Lower lobe of right lung (tissue), 2 donors: ENCODE measurements at regions not wholly inside any gene's neighbourhood (a gene's known extent, or its start where the extent isn't known, plus 50 kb on each side); places are given as distances from the start of the nearest gene placed in this dataset.

Experiments
- ATAC-seq, 2 donors: fragments of 200-7000 bp; cut with Tn5 transposase; one replicate each; pipeline ENCODE4 v1.9.1; 2020 to 2022; ENCODE audit warnings: mild to moderate bottlenecking in 2 of 2, moderate library complexity in 2 of 2
- DNase-seq: peaks from one replicate; pipeline ENCODE4 v3.0.0-alpha.2; 2020
- H3K27ac ChIP-seq: fragments of 200-600 bp; one replicate; pipeline ENCODE4 v1.8.0; 2022
- H3K27me3 ChIP-seq: fragments of 200-600 bp; one replicate; pipeline ENCODE4 v1.8.0; 2022; ENCODE audit warnings: low read depth
- H3K36me3 ChIP-seq: fragments of 200-600 bp; one replicate; pipeline ENCODE4 v1.8.0; 2022; ENCODE audit warnings: mild to moderate bottlenecking
- H3K4me1 ChIP-seq: fragments of 200-600 bp; one replicate; pipeline ENCODE4 v1.8.0; 2022
- H3K4me3 ChIP-seq: fragments of 200-600 bp; one replicate; pipeline ENCODE4 v1.8.0; 2022; ENCODE audit warnings: mild to moderate bottlenecking
- H3K9me3 ChIP-seq: fragments of 200-600 bp; one replicate; pipeline ENCODE4 v1.8.0; 2022
- intact Hi-C: fragments of 100-400 bp; cut with DNase I; formaldehyde crosslinking; loops from one replicate; pipeline ENCODE4 v1.11.0; 2022
- TF ChIP-seq, protein P1 (sequence below): fragments of 200-600 bp; IDR thresholded peaks from one replicate; pipeline ENCODE4 v1.8.0; 2022; ENCODE audit warnings: antibody characterized with exemption, mild to moderate bottlenecking
- donor health status: DM: no; HTN: yes; CAD: no; lungs with severe emphysema.

DNA sequence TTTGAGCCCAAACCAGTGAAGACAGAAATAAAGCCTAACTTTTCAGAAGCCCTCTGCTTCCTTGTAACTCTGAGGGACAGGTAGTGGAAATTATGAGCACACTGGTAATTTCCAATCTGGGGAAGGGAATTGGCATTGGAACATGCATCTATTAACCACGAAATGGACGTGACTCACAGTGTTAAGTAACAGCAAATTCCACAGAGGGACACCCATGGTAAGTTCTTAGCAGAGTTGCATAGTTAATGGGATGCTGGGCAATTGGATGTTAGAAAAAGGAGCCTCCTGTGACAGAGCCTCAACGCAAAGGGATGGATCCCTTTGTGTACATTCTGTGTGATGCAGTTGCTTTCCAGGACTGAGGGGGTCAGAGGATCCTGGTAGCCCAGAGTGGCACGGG lies 168.6 kb downstream of the SEMA6D start:
- DNase-seq, result no peak
- TF ChIP-seq, protein P1, sequence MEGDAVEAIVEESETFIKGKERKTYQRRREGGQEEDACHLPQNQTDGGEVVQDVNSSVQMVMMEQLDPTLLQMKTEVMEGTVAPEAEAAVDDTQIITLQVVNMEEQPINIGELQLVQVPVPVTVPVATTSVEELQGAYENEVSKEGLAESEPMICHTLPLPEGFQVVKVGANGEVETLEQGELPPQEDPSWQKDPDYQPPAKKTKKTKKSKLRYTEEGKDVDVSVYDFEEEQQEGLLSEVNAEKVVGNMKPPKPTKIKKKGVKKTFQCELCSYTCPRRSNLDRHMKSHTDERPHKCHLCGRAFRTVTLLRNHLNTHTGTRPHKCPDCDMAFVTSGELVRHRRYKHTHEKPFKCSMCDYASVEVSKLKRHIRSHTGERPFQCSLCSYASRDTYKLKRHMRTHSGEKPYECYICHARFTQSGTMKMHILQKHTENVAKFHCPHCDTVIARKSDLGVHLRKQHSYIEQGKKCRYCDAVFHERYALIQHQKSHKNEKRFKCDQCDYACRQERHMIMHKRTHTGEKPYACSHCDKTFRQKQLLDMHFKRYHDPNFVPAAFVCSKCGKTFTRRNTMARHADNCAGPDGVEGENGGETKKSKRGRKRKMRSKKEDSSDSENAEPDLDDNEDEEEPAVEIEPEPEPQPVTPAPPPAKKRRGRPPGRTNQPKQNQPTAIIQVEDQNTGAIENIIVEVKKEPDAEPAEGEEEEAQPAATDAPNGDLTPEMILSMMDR, result no peak

DNA sequence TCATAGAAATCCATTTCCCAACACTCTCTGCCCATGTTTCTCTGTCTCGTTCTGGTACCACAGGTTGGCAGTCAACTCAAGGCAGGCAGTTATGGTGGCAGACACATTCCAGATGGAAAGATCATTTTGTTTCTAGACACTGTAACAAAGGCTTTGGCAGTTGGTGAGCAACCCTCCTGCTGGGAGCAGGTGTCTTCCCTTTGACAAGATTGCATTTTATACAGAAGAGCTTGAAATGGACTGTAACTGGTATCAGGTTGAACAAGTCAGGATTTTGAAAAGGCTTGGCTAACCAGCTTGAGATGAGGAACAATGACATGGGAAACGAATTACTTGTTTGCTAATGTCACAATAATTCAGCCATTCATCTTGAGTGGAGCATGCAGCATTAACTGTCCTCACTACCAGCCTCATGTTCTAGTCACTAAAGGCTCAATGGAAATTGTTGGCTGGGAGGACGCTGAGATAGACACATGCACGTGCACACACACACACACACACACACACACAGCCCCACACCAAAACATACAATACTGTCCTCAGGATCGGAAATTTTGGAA lies 170.0 kb downstream of the SEMA6D start:
- ATAC-seq (no peak), DNase-seq (no peak)
- TF ChIP-seq, protein P1, result no peak
- Histone ChIP-seq H3K36me3 (no peaks in the 10 kb centered on the region), H3K4me3 (no peak overlapping the region), H3K27ac (no peak overlapping the region), H3K9me3 (no peaks in the 10 kb centered on the region), H3K4me1 (no peaks in the 10 kb centered on the region), H3K27me3 (no peaks in the 10 kb centered on the region)
- intact Hi-C loops, result no loop called here

More for the DNA sequence above, 168.6 kb downstream of the SEMA6D start:
- intact Hi-C loops, result no loop called here
- no peak for ATAC-seq
- no peaks in the 10 kb centered on the region for H3K36me3 ChIP-seq
- H3K27me3 ChIP-seq, result no peaks in the 10 kb centered on the region
- H3K27ac ChIP-seq, result no peak overlapping the region
- H3K4me3 ChIP-seq, result no peak overlapping the region
- H3K9me3 ChIP-seq, result no peaks in the 10 kb centered on the region
- no peaks in the 10 kb centered on the region for H3K4me1 ChIP-seq

DNA sequence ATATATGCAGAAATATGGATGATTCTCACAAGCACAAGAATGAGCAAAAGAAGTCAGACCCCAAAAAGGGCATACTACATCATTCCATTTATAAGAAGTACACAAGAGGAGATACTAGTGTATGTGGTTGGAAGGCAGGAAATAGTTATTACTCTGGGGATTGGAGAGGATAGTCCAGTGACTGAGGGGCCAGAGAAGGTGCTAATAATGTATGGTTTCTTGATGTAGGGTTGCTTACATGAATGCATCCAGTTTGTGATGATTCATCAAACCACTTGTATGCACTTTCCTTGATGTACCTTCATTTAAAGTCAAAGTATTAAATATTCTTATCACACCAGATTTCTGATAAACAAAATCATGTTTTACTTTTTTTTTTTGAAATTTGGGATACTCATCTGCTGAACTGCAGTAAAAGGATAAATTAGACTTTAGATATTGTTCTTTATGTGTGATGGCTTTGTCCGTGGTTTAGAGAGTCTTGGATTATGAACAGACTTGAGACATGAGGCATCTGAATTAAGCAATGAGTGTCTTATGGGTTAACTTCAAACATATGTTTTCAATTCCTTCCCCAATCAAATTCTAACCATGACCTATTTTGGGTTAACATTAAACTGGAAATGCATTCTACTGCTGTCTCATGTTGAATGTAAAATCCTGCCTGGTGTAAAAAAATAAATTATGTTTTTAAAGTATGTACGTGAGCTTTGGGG lies 171.2 kb downstream of the SEMA6D start:
- TF ChIP-seq, protein P1, result no peak
- H3K27ac ChIP-seq, result no peak overlapping the region
- no peak for ATAC-seq
- no peaks in the 10 kb centered on the region for H3K36me3 ChIP-seq
- intact Hi-C loops, result no loop called here
- DNase-seq, result no peak
- H3K4me1 ChIP-seq, result no peaks in the 10 kb centered on the region
- no peaks in the 10 kb centered on the region for H3K27me3 ChIP-seq
- H3K9me3 ChIP-seq, result no peaks in the 10 kb centered on the region
- H3K4me3 ChIP-seq, result no peak overlapping the region

DNA sequence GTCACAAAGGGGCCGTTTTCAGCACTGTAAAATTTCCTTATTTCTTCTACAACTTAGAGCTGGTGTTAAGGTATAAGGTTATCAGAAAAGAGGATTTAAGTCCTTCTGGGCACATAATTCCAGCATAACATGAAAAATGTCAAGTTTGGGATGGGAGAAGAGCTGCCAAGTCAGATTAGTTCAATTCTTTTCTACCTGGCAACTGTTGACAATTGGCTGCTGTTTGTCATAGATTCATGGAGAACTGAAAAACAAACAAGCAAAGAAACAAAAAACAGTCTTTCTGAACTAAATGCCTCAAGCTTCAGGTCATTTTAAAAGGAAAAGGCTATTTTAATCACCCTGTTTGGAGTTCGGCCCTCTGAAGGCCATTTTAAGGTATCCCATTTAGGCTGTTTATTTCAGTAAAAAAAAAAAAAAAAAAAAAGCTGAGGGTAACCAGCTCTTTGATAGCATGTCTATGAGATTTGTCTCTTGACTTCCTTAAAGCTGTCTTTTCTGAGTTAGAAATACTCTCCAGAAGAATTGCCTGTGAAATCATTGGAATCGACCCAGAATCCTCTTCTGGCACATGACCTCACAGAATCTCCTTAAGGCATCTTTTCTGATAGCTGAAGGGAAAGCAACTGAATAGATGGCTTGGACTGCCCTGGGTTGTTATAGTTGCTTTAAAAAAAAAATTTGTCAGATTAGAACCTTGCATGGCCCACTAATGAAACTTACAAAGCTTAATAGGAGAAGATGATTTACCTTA lies 173.3 kb downstream of the SEMA6D start:
- Histone ChIP-seq H3K4me3 (no peak overlapping the region), H3K9me3 (no peaks in the 10 kb centered on the region), H3K27me3 (no peaks in the 10 kb centered on the region), H3K36me3 (no peaks in the 10 kb centered on the region), H3K27ac (no peak overlapping the region), H3K4me1 (no peaks in the 10 kb centered on the region)
- ATAC-seq (no peak), DNase-seq (no peak)
- intact Hi-C loops, result no loop called here
- TF ChIP-seq, protein P1, result no peak

DNA sequence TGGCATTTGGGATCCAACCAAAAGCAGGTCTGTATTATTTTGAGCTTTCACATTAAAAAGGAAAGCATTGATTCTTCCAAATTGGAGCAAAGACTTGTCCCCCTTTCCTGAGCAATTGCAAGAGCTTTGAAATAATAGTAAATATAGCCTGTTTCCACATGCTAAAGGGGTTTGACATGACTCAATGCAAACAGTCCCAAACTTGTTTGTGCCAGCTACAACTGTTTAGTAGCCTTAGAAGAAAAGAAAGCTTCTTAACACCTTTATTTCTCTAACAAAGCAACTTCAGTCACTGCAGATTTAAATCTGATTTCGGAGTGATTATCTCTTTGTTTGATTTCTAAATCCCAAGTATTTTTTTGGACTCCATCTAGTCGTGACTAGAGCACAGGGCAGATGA lies 180.2 kb downstream of the SEMA6D start:
- no peak for ATAC-seq
- no peaks in the 10 kb centered on the region for H3K4me1 ChIP-seq
- intact Hi-C loops, result no loop called here

More for the DNA sequence above, 180.2 kb downstream of the SEMA6D start:
- TF ChIP-seq, protein P1, result no peak
- Histone ChIP-seq H3K4me3 (no peak overlapping the region), H3K9me3 (no peaks in the 10 kb centered on the region), H3K36me3 (no peaks in the 10 kb centered on the region), H3K27me3 (no peaks in the 10 kb centered on the region), H3K27ac (no peak overlapping the region)
- DNase-seq, result no peak
